Thoracic aorta (tissue), 2 donors: ENCODE measurements at regions not wholly inside any gene's neighbourhood (a gene's known extent, or its start where the extent isn't known, plus 50 kb on each side); places are given as distances from the start of the nearest gene placed in this dataset.

Experiments
- ATAC-seq: fragments of 150-250 bp; one replicate; pipeline ENCODE4 v1.8.0; 2017; ENCODE audit warnings: low read depth; ENCODE audit not compliant: insufficient number of reproducible peaks, low FRiP score
- DNase-seq: peaks from one replicate; pipeline ENCODE4 v3.0.0-alpha.2; 2020; ENCODE audit warnings: low spot score
- H3K27ac ChIP-seq, 2 donors: fragments of 200-600 bp; sonication (generic); 1 replicate in 1 of 2; 2 replicates in 1 of 2; pipeline ENCODE4 v1.5.1; 2016; ENCODE audit warnings: mild to moderate bottlenecking in 2 of 2, moderate library complexity in 2 of 2
- H3K27me3 ChIP-seq: fragments of 200-600 bp; sonication (generic); replicated peaks from 2 replicates; pipeline ENCODE4 v1.6.0; 2016; ENCODE audit warnings: mild to moderate bottlenecking; ENCODE audit not compliant: insufficient read depth
- H3K36me3 ChIP-seq: fragments of 200-600 bp; sonication (generic); one replicate; pipeline ENCODE4 v1.5.1; 2016
- H3K4me1 ChIP-seq, 2 donors: fragments of 200-600 bp; sonication (generic); 1 replicate in 1 of 2; 2 replicates in 1 of 2; pipeline versions ENCODE4 v1.5.1 to v1.6.0; 2016; ENCODE audit warnings: low read depth in 2 of 2, mild to moderate bottlenecking in 1 of 2; ENCODE audit not compliant: control insufficient read depth in 1 of 2
- H3K4me3 ChIP-seq: fragments of 200-600 bp; sonication (generic); 2 replicates; pipeline ENCODE4 v1.5.1; 2016; ENCODE audit warnings: mild to moderate bottlenecking
- H3K9me3 ChIP-seq: fragments of 200-600 bp; sonication (generic); 2 replicates; pipeline ENCODE4 v1.5.1; 2016
- CTCF ChIP-seq: fragments of 200-600 bp; sonication (generic); IDR thresholded peaks from one replicate; pipeline ENCODE4 v1.5.1; 2019; ENCODE audit warnings: antibody characterized with exemption

- H3K27me3 ChIP-seq, result no peaks in the 10 kb centered on the region
- no peak overlapping the region for H3K4me3 ChIP-seq
- no peaks in the 10 kb centered on the region for H3K36me3 ChIP-seq
- no peak for TF ChIP-seq CTCF
- no peaks in the 10 kb centered on the region for H3K9me3 ChIP-seq
- H3K4me1 ChIP-seq, result no peaks in the 10 kb centered on the region
- no peak for DNase-seq
- ATAC-seq, result no peak
- no peak overlapping the region for H3K27ac ChIP-seq
Observed at GRCh38 chrY:13091575-13091974, 186.9 kb downstream of the DDX3Y start.

GRCh38 chrY:13092986-13093385, 188.3 kb downstream of the DDX3Y start:
- TF ChIP-seq CTCF, result no peak
- no peaks in the 10 kb centered on the region for H3K36me3 ChIP-seq
- no peak for DNase-seq

GRCh38 chrY:13093461-13093860, 188.8 kb downstream of the DDX3Y start:
- Histone ChIP-seq H3K9me3 (no peaks in the 10 kb centered on the region), H3K36me3 (no peaks in the 10 kb centered on the region), H3K27me3 (no peaks in the 10 kb centered on the region), H3K27ac (no peak overlapping the region), H3K4me3 (no peak overlapping the region), H3K4me1 (no peaks in the 10 kb centered on the region)
- no peak for DNase-seq
- TF ChIP-seq CTCF, result no peak
- ATAC-seq, result no peak

More at GRCh38 chrY:13092986-13093385, 188.3 kb downstream of the DDX3Y start:
- Histone ChIP-seq H3K9me3 (no peaks in the 10 kb centered on the region), H3K4me1 (no peaks in the 10 kb centered on the region), H3K4me3 (no peak overlapping the region), H3K27ac (no peak overlapping the region), H3K27me3 (no peaks in the 10 kb centered on the region)
- no peak for ATAC-seq

GRCh38 chrY:13094411-13094810, 189.7 kb downstream of the DDX3Y start:
- Histone ChIP-seq H3K27ac (no peak overlapping the region), H3K36me3 (no peaks in the 10 kb centered on the region), H3K4me3 (no peak overlapping the region), H3K4me1 (no peaks in the 10 kb centered on the region), H3K9me3 (no peaks in the 10 kb centered on the region), H3K27me3 (no peaks in the 10 kb centered on the region)
- DNase-seq (no peak), ATAC-seq (no peak)
- TF ChIP-seq CTCF, result no peak

- no peaks in the 10 kb centered on the region for H3K9me3 ChIP-seq
- no peaks in the 10 kb centered on the region for H3K27me3 ChIP-seq
- no peak overlapping the region for H3K4me3 ChIP-seq
- no peaks in the 10 kb centered on the region for H3K36me3 ChIP-seq
- DNase-seq, result no peak
- H3K27ac ChIP-seq, result no peak overlapping the region
- TF ChIP-seq CTCF, result no peak
- no peak for ATAC-seq
- H3K4me1 ChIP-seq, result no peaks in the 10 kb centered on the region
Observed at GRCh38 chrY:13094904-13095600, 190.4 kb downstream of the DDX3Y start.
